ENCODE measurements at regions not wholly inside any gene's neighbourhood (a gene's known extent, or its start where the extent isn't known, plus 50 kb on each side); places are given as distances from the start of the nearest gene placed in this dataset.

DNA sequence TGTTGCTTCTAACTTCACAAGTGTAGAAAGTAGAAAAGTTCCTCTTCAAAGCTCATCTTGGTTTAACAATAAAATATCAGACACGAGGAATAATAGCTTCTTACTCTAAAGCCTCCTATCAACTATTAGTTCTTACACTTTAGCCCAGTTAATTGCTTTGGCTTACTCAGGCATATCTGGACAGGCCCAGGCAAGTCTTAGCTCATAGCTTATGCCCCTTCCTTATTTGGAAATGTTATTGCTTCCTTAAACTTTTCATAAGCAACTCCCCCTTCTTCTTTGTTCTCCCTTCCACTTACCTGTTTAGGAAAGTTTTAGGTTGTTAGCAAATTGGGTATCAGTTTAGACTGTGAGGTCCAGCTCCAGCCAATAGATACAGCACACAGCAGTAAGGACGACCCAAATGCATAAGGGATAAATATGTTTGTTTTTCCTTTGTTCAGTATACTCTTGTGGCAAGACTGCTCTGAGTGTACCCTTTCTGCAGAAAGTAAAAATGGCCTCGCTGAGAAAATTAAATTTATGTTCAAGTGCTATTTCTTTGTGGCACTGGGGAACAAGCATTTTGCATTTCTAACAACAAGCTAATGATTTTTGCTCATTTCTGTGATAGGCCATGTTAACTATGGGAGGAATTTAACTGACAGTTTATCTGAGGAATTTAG, 162.1 kb downstream of the SMC2 start:
- Histone ChIP-seq H3K4me1 (ENCODE audit: control insufficient read depth in 2 of 3, insufficient read depth in 2 of 3, low read depth in 1 of 3, low read length in 3 of 3) (no peaks in the 10 kb centered on the region), H3K36me3 (ENCODE audit: control insufficient read depth in 2 of 3, insufficient read depth in 3 of 3, low read length in 3 of 3) (no peaks in the 10 kb centered on the region), H3K27me3 (ENCODE audit: control insufficient read depth, insufficient read depth, low read length) (no peaks in the 10 kb centered on the region), H3K9ac (ENCODE audit: low read length in 3 of 3) (no peak overlapping the region), H3K4me3 (ENCODE audit: low read length in 3 of 3) (no peak overlapping the region), H3K9me3 (ENCODE audit: control insufficient read depth in 2 of 3, insufficient read depth in 1 of 3, low read length in 3 of 3) (peaks cover 1 to 3% (median 2%) of the 10 kb centered on the region in 3 donors), H3K27ac (ENCODE audit: low read depth in 2 of 2, low read length in 2 of 2) (no peak overlapping the region)
- intact Hi-C loops (cut with DNase I) = no loop called here
- FAIRE-seq (no peak), DNase-seq (no peak)
- TF ChIP-seq, protein P1, sequence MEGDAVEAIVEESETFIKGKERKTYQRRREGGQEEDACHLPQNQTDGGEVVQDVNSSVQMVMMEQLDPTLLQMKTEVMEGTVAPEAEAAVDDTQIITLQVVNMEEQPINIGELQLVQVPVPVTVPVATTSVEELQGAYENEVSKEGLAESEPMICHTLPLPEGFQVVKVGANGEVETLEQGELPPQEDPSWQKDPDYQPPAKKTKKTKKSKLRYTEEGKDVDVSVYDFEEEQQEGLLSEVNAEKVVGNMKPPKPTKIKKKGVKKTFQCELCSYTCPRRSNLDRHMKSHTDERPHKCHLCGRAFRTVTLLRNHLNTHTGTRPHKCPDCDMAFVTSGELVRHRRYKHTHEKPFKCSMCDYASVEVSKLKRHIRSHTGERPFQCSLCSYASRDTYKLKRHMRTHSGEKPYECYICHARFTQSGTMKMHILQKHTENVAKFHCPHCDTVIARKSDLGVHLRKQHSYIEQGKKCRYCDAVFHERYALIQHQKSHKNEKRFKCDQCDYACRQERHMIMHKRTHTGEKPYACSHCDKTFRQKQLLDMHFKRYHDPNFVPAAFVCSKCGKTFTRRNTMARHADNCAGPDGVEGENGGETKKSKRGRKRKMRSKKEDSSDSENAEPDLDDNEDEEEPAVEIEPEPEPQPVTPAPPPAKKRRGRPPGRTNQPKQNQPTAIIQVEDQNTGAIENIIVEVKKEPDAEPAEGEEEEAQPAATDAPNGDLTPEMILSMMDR (IDR thresholded peaks at IDR 0.05; ENCODE audit: borderline replicate concordance, extremely low read depth, insufficient read depth) = no peak

DNA sequence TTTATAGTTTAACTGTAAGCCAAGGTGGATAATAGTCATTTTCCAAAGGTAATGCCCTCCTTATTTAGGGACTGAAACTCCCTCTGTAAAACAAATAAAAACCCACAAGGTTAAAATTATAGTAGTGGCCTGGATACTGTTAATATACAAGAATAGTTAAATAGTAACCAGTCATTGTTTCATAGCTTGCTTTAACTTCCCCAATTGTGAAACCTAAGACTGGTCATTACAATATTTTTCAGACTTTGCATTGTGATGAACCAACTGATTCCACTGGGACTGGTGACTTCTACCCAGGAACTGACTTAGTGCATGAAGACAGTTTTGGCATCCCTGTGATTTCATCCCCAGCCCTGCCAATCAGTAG, 162.6 kb downstream of the SMC2 start:
- no peaks in the 10 kb centered on the region for H3K36me3 ChIP-seq (ENCODE audit: control insufficient read depth in 2 of 3, insufficient read depth in 3 of 3, low read length in 3 of 3)
- H3K4me1 ChIP-seq (ENCODE audit: control insufficient read depth in 2 of 3, insufficient read depth in 2 of 3, low read depth in 1 of 3, low read length in 3 of 3) = no peaks in the 10 kb centered on the region
- TF ChIP-seq, protein P1 (IDR thresholded peaks at IDR 0.05; ENCODE audit: borderline replicate concordance, extremely low read depth, insufficient read depth) = no peak
- FAIRE-seq (no peak), DNase-seq (no peak)
- H3K9ac ChIP-seq (ENCODE audit: low read length in 3 of 3) = no peak overlapping the region
- H3K4me3 ChIP-seq (ENCODE audit: low read length in 3 of 3) = no peak overlapping the region
- no peak overlapping the region for H3K27ac ChIP-seq (ENCODE audit: low read depth in 2 of 2, low read length in 2 of 2)
- peaks cover 1 to 3% (median 2%) of the 10 kb centered on the region in 3 donors for H3K9me3 ChIP-seq (ENCODE audit: control insufficient read depth in 2 of 3, insufficient read depth in 1 of 3, low read length in 3 of 3)
- intact Hi-C loops (cut with DNase I) = no loop called here
- H3K27me3 ChIP-seq (ENCODE audit: control insufficient read depth, insufficient read depth, low read length) = no peaks in the 10 kb centered on the region

DNA sequence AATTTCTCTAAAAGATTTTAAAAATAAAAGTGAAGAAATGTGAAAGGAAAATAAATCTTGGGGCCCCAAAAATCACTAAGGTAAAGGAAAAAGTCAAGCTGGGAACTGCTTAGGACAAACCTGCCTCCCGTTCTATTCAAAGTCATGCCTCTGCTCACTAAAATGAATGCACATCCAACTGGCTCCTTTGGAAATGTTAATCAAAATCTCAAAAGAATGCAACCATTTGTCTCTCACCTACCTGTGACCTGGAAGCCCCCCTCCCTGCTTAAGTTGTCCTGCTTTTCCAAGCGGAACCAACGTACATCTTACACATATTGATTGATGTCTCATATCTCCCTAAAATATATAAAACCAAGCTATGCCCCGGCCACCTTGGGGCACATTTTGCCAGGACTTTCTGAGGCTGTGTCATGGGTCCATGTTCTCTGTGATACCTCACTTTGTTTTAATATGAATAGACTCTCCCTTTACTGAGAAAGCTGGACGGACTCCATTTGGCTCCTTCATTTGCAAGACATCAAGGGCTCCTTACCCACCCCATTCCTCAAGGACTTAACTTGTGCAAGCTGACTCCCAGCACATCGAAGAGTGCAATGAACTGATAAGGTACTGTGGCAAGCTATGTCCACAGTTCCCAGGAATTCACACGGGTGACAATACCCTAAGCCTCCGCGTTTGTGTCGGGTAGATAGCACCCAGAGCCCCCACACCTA, 164.3 kb downstream of the SMC2 start:
- no peak for FAIRE-seq
- Histone ChIP-seq H3K4me1 (ENCODE audit: control insufficient read depth in 2 of 3, insufficient read depth in 2 of 3, low read depth in 1 of 3, low read length in 3 of 3) (no peaks in the 10 kb centered on the region), H3K27ac (ENCODE audit: low read depth in 2 of 2, low read length in 2 of 2) (no peak overlapping the region), H3K9ac (ENCODE audit: low read length in 3 of 3) (no peak overlapping the region), H3K4me3 (ENCODE audit: low read length in 3 of 3) (no peak overlapping the region), H3K36me3 (ENCODE audit: control insufficient read depth in 2 of 3, insufficient read depth in 3 of 3, low read length in 3 of 3) (no peaks in the 10 kb centered on the region), H3K9me3 (ENCODE audit: control insufficient read depth in 2 of 3, insufficient read depth in 1 of 3, low read length in 3 of 3) (no peaks in the 10 kb centered on the region), H3K27me3 (ENCODE audit: control insufficient read depth, insufficient read depth, low read length) (no peaks in the 10 kb centered on the region)
- DNase-seq = no peak
- TF ChIP-seq, protein P1 (IDR thresholded peaks at IDR 0.05; ENCODE audit: borderline replicate concordance, extremely low read depth, insufficient read depth) = no peak
- intact Hi-C loops (cut with DNase I) = no loop called here
